SJCRH30 (cell line): ENCODE measurements at regions not wholly inside any gene's neighbourhood (a gene's known extent, or its start where the extent isn't known, plus 50 kb on each side); places are given as distances from the start of the nearest gene placed in this dataset.

Experiments
- DNase-seq, 2 experiments: peaks; one replicate each; pipeline ENCODE4 v3.0.0-alpha.2; 2015 to 2020
- H3K27ac ChIP-seq: fragments of 250-450 bp; sonication (Bioruptor Pico); 2 replicates; pipeline ENCODE4 v1.5.1; 2020; ENCODE audit warnings: mild to moderate bottlenecking, moderate library complexity
- H3K27me3 ChIP-seq: fragments of 250-450 bp; sonication (Bioruptor Pico); 2 replicates; pipeline ENCODE4 v1.5.1; 2020; ENCODE audit warnings: mild to moderate bottlenecking, moderate library complexity
- H3K36me3 ChIP-seq: fragments of 250-450 bp; sonication (Bioruptor Pico); 2 replicates; pipeline ENCODE4 v1.5.1; 2020; ENCODE audit warnings: mild to moderate bottlenecking, moderate library complexity
- H3K4me1 ChIP-seq: fragments of 250-450 bp; sonication (Bioruptor Pico); 2 replicates; pipeline ENCODE4 v1.5.1; 2020; ENCODE audit warnings: mild to moderate bottlenecking, moderate library complexity
- H3K4me3 ChIP-seq: fragments of 250-450 bp; sonication (Bioruptor Pico); 2 replicates; pipeline ENCODE4 v1.5.1; 2020; ENCODE audit warnings: mild to moderate bottlenecking, moderate library complexity
- H3K9me3 ChIP-seq: fragments of 250-450 bp; sonication (Bioruptor Pico); replicated peaks from 2 replicates; pipeline ENCODE4 v1.5.1; 2020; ENCODE audit warnings: mild to moderate bottlenecking, moderate library complexity

DNA sequence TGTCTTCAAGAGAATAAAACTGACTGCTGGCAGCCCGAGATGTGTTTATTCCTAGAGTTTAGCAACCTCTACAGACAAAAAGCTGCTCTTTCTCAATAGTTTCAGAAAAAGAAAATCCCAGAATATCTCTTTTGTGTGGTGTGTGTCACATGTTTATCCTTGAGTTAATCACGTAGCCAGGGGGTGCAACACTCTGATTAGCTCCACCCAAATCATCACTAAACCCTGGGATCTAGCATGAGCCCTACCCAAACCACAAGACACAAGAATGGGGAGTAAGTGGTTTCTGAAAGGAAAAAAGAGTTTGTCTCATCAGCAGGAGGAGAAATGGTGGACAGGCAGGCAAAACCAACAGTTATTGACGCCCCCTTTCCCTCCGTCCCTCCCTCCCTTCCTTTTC, 78.5 kb upstream of the AGBL1 start:
- no peaks in the 10 kb centered on the region for H3K9me3 ChIP-seq
- H3K27me3 ChIP-seq, result no peaks in the 10 kb centered on the region
- H3K4me3 ChIP-seq, result no peak overlapping the region
- H3K4me1 ChIP-seq, result 0 out of 2 replicates have a peak, but pooled peaks cover 5% of the 10 kb centered on the region
- DNase-seq, result peak in 1 of 2 experiments; percentile 10
- H3K36me3 ChIP-seq, result no peaks in the 10 kb centered on the region
- no peak overlapping the region for H3K27ac ChIP-seq

DNA sequence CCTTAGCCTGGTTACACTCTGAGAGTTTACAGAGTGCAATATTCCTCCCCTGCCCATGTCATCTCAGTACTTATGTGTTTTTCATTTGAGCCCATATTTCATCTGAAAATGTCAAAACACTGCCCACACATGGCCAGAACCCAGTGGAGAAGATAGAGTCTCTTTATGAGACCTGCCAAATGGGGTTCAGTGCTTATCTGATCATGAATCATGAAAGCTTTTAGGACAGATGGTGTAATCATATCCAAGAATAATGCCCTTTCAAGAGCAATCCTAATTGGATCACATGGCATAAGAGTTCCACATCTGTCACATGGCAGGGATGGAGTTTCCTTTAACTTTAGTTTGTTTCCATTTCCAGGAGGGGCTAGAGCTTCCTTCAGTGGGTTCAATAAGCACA, 77.2 kb upstream of the AGBL1 start:
- DNase-seq, result peak in 1 of 2 experiments; percentile 16
- H3K27me3 ChIP-seq, result no peaks in the 10 kb centered on the region

DNA sequence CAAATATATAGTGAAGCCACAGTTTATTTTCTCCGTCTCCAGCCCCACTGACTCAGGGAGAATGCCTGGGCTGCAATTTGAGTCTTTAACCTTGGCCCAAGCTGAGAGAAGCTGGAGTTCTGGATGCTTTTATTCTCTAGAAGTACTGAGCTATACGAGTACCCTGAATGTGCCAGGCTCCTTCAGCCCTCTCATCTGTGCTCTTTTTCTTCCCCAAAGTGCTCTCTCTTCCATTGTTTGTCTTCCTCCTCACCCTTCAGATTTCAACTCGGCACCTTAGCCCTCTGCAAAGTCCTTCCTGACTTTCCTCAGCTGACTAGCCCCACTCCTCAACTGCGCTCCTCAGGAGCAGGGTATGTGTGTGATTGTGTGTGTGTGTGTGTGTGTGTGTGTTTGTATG, 75.6 kb upstream of the AGBL1 start:
- no peaks in the 10 kb centered on the region for H3K9me3 ChIP-seq
- no peaks in the 10 kb centered on the region for H3K36me3 ChIP-seq
- no peak overlapping the region for H3K4me3 ChIP-seq
- DNase-seq, result no peak
- no peaks in the 10 kb centered on the region for H3K27me3 ChIP-seq
- H3K27ac ChIP-seq, result no peak overlapping the region
- 0 out of 2 replicates have a peak, but pooled peaks cover 5% of the 10 kb centered on the region for H3K4me1 ChIP-seq

More for the DNA sequence above, 77.2 kb upstream of the AGBL1 start:
- no peak overlapping the region for H3K27ac ChIP-seq
- H3K36me3 ChIP-seq, result no peaks in the 10 kb centered on the region
- 0 out of 2 replicates have a peak, but pooled peaks cover 5% of the 10 kb centered on the region for H3K4me1 ChIP-seq
- H3K4me3 ChIP-seq, result no peak overlapping the region
- no peaks in the 10 kb centered on the region for H3K9me3 ChIP-seq

DNA sequence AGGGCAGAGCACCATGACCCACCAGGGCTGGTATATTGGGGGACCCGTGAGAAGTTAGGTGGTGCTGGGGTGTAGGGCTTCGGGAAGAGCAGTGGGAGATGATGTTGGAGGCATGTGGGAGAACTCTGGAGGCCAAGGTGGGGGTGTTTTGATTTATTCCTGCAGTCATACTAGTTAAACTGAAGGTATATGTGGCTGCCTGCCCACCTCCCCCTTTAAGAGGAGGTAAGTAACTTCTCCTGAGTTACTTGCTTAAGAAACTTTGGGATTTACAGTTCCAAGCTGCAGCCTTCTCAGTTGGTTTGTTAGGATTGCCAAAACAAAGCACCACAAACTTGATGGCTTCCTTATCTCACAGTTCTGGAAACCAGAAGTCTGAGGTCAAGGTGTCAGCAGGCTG, 73.1 kb upstream of the AGBL1 start:
- Histone ChIP-seq H3K27me3 (no peaks in the 10 kb centered on the region), H3K4me1 (0 out of 2 replicates have a peak, but pooled peaks cover 5% of the 10 kb centered on the region), H3K36me3 (no peaks in the 10 kb centered on the region)

GRCh38 chr15:86009727-86010126, 69.9 kb upstream of the AGBL1 start:
- no peak for DNase-seq
- Histone ChIP-seq H3K4me1 (no peaks in the 10 kb centered on the region), H3K27ac (no peak overlapping the region), H3K27me3 (no peaks in the 10 kb centered on the region), H3K9me3 (no peaks in the 10 kb centered on the region), H3K36me3 (no peaks in the 10 kb centered on the region), H3K4me3 (no peak overlapping the region)

More for the DNA sequence above, 73.1 kb upstream of the AGBL1 start:
- Histone ChIP-seq H3K4me3 (no peak overlapping the region), H3K27ac (no peak overlapping the region), H3K9me3 (no peaks in the 10 kb centered on the region)
- DNase-seq, result no peak

DNA sequence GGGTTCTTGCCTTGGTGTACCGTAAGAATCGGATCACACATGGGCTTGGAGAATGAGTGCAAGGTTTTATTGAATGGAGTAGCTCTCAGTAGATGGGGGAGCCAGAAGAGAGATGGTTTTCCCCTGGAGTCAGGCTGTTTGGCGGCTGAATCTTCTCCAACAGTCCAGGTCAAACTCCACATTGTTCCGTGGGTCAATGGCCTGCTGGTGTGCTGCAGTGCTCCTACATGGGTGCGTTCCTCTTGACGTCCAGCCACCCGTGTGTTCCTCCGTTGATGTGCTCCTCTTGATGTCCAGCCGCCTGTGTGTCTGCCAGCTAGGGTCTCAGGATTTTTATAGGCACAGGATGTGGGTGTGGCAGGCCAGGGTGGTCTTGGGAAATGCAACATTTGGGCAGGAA, 69.3 kb upstream of the AGBL1 start:
- H3K27me3 ChIP-seq, result no peaks in the 10 kb centered on the region
- H3K9me3 ChIP-seq, result no peaks in the 10 kb centered on the region
- DNase-seq, result no peak
- no peak overlapping the region for H3K4me3 ChIP-seq
- no peaks in the 10 kb centered on the region for H3K4me1 ChIP-seq
- H3K27ac ChIP-seq, result no peak overlapping the region
- H3K36me3 ChIP-seq, result no peaks in the 10 kb centered on the region

GRCh38 chr15:86010891-86011290, 68.8 kb upstream of the AGBL1 start:
- H3K27ac ChIP-seq, result no peak overlapping the region
- H3K27me3 ChIP-seq, result no peaks in the 10 kb centered on the region
- no peak for DNase-seq
- no peaks in the 10 kb centered on the region for H3K36me3 ChIP-seq
- no peak overlapping the region for H3K4me3 ChIP-seq
- no peaks in the 10 kb centered on the region for H3K9me3 ChIP-seq
- no peaks in the 10 kb centered on the region for H3K4me1 ChIP-seq

DNA sequence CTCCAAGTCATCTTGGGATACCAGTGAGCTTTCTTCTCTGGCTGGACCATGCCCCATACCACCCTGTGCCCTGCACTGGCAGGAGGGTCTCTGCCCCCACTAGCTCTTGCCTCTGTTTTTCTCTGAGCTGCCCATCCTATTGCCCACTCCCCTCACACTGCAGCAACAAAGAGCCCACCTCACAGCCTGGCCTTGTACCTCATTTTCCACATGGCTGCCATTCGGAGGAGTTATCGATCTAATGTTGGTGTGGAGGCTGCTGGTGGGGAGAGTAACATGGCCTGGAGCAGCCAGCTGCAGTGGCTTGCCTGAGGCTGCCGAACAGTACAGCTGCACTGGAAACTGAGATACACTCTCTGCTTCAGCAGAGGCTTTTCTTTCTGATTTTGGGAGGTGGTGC, 65.7 kb upstream of the AGBL1 start:
- H3K27me3 ChIP-seq, result no peaks in the 10 kb centered on the region
- H3K4me3 ChIP-seq, result no peak overlapping the region
- no peaks in the 10 kb centered on the region for H3K36me3 ChIP-seq
- DNase-seq, result no peak
- H3K27ac ChIP-seq, result no peak overlapping the region
- H3K9me3 ChIP-seq, result no peaks in the 10 kb centered on the region
- no peaks in the 10 kb centered on the region for H3K4me1 ChIP-seq

GRCh38 chr15:86016750-86017149, 62.9 kb upstream of the AGBL1 start:
- no peak overlapping the region for H3K4me3 ChIP-seq
- no peaks in the 10 kb centered on the region for H3K9me3 ChIP-seq
- peaks cover 5% of the 10 kb centered on the region for H3K4me1 ChIP-seq
- H3K27me3 ChIP-seq, result no peaks in the 10 kb centered on the region
- no peak overlapping the region for H3K27ac ChIP-seq
- DNase-seq, result no peak
- H3K36me3 ChIP-seq, result no peaks in the 10 kb centered on the region

GRCh38 chr15:86018679-86019078, 61.0 kb upstream of the AGBL1 start:
- H3K36me3 ChIP-seq, result no peaks in the 10 kb centered on the region
- H3K4me3 ChIP-seq, result no peak overlapping the region
- H3K4me1 ChIP-seq, result peaks cover 12% of the 10 kb centered on the region
- no peak for DNase-seq
- H3K27ac ChIP-seq, result no peak overlapping the region
- no peaks in the 10 kb centered on the region for H3K27me3 ChIP-seq
- no peaks in the 10 kb centered on the region for H3K9me3 ChIP-seq

DNA sequence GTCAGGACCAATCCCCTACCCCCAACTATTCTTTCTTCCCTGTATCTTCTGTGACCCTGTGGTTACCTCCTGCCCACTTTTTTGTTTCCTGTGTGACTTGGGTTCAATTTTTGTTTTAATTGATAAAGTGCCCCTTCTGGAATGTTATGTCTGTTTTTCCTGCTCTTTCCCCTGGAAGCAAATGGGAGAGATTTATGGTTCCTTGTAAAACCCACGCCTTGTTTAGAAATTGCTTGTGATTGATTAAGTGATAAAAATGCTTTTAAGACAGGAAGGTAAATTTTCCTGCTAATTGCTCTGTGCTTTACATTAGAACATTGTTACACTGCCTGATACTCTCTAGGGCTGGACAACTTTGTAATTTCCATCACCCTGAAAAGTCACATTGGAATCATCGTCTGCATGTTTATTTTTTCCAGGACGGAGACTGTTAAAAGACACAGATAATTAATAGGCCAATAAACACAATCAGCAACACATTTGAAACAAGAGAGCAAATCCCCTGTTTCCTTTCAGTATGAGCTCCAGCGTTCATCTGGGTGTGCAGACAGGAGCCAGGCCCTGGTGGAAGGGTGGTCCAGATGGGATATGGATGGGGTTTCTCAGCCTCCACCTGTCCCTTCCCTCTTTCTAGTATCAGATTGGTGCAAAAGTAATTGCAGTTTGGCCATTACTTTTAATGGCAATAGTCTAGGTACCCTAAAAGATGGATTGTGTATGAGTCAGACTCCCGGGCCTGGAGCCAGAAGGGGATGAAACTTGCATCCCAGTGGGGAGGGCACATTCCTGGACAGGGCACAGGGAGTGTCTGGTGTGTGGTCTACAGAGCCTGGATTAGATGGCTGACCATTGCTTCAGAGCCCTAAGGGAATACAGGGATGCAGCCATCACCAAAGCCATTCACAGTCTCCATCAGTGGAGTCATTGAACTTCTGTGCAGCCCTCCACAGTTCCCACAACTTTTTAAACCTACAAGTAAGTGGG, 58.1 kb upstream of the AGBL1 start:
- H3K4me1 ChIP-seq, result peaks cover 12% of the 10 kb centered on the region
- no peak overlapping the region for H3K27ac ChIP-seq
- no peaks in the 10 kb centered on the region for H3K9me3 ChIP-seq
- no peaks in the 10 kb centered on the region for H3K27me3 ChIP-seq
- peak; percentile 67 to 72 for DNase-seq
- H3K36me3 ChIP-seq, result no peaks in the 10 kb centered on the region
- no peak overlapping the region for H3K4me3 ChIP-seq

DNA sequence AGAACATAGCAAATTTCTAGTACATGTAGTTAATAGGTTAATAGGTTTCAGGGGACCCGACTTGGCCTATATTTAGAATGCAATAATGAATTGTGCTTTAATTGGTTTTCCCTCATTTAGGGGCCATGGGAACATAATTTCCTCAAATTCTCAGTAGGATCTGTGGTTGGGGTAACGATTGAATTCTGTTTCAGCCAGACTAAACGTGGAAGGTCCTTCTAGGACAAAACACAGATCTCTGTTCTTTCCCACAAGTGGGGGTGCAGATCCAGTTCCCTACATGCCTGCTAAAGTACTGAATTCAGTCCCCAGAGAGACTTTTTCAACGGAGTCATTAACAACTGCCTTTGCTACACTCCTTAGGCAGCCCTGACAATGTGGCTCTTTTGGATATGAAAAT, 50.7 kb upstream of the AGBL1 start:
- Histone ChIP-seq H3K9me3 (no peaks in the 10 kb centered on the region), H3K4me3 (no peak overlapping the region), H3K4me1 (no peaks in the 10 kb centered on the region), H3K27ac (no peak overlapping the region), H3K36me3 (no peaks in the 10 kb centered on the region), H3K27me3 (no peaks in the 10 kb centered on the region; the same call in 1 of the 2 replicates)
- no peak for DNase-seq
